H1 (cell line): ENCODE measurements at regions not wholly inside any gene's neighbourhood (a gene's known extent, or its start where the extent isn't known, plus 50 kb on each side); places are given as distances from the start of the nearest gene placed in this dataset.

Experiments
- EGR1 ChIP-seq: IDR thresholded peaks from 2 replicates; pipeline ENCODE4 v1.6.1; 2011; ENCODE audit warnings: low read depth, low read length, borderline replicate concordance
- EP300 ChIP-seq, 2 experiments: IDR thresholded peaks; 1 replicate in 1 of 2; 2 replicates in 1 of 2; pipeline ENCODE4 v1.6.1; 2011 to 2012; ENCODE audit warnings: low read depth in 2 of 2, low read length in 2 of 2, mild to moderate bottlenecking in 2 of 2, borderline replicate concordance in 1 of 2, inconsistent platforms in 1 of 2, moderate library complexity in 1 of 2
- JUND ChIP-seq: IDR thresholded peaks from 2 replicates; pipeline ENCODE4 v1.6.1; 2011; ENCODE audit warnings: mild to moderate bottlenecking, improper control_type of control experiment, low read length
- POLR2AphosphoS5 ChIP-seq: IDR thresholded peaks from 2 replicates; pipeline ENCODE4 v1.6.1; 2011; ENCODE audit warnings: low read depth, low read length
- SP1 ChIP-seq: IDR thresholded peaks from 2 replicates; pipeline ENCODE4 v1.6.1; 2011; ENCODE audit warnings: low read depth, low read length
- ZNF274 ChIP-seq: IDR thresholded peaks from 2 replicates; pipeline ENCODE4 v1.7.0; 2012; ENCODE audit warnings: low read length, borderline replicate concordance; ENCODE audit errors: extremely low read depth

- no peak for TF ChIP-seq EGR1
- no peak for TF ChIP-seq EP300 (IDR thresholded peaks at IDR 0.05; ENCODE audit: borderline replicate concordance in 1 of 2, low read depth in 2 of 2, low read length in 2 of 2)
- no peak for TF ChIP-seq ZNF274
- TF ChIP-seq POLR2AphosphoS5, result no peak
- TF ChIP-seq SP1, result no peak
- TF ChIP-seq JUND, result no peak
Measured at GRCh38 chr1:229207916-229208315, 63.0 kb upstream of the RAB4A start (continued).
